Amygdala (tissue), 56 donors: ENCODE measurements at regions not wholly inside any gene's neighbourhood (a gene's known extent, or its start where the extent isn't known, plus 50 kb on each side); places are given as distances from the start of the nearest gene placed in this dataset.
"Not testable (repeated sequence)": the region's sequence is repeated elsewhere in the genome, so short reads cannot be mapped to it uniquely, and the experiment has no call there.

Source experiments
- DNase-seq, 56 donors: peaks; one replicate each; lab custom pipeline; 2025; lab: John Stamatoyannopoulos, UW

GRCh38 chr3:182420741-182421140, 372.6 kb upstream of the ATP11B start:
- DNase-seq: no peak

DNA sequence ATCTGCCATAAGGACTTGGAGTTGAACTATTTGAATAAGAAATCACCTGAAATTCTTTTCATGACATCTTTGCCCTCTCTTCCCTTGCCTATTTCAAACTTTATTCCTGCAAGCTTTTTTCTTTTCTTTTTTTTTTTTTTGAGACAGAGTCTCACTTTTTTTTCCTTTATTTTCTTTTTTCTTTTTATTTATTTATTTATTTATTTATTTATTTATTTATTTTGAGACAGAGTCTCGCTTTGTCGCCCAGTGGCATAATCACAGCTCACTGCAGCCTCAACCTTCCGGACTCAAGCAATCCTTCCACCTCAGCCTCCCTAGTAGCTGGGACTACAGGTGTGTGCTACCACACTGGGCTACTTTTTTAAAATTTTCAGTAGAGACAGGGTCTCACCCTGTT, 369.3 kb upstream of the ATP11B start:
- DNase-seq: no peak

DNA sequence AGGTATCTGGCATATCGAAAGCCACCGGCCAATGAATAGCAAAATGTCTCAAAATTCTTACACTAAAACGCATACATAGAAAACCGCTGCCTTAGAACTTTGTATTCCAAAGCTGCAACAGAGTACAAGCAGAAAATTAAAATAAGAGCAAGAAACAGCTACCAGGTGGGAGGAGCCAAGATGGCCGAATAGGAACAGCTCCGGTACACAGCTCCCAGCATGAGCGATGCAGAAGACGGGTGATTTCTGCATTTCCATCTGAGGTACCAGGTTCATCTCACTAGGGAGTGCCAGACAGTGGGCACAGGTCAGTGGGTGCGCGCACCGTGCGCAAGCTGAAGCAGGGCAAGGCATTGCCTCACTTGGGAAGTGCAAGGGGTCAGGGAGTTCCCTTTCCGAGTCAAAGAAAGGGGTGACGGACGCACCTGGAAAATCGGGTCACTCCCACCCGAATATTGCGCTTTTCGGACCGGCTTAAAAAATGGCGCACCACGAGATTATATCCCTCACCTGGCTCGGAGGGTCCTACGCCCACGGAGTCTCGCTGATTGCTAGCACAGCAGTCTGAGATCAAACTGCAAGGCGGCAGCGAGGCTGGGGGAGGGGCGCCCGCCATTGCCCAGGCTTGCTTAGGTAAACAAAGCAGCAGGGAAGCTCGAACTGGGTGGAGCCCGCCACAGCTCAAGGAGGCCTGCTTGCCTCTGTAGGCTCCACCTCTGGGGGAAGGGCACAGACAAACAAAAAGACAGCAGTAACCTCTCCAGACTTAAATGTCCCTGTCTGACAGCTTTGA, 367.2 kb upstream of the ATP11B start:
- not testable (repeated sequence) for DNase-seq

- not testable (repeated sequence) for DNase-seq
Measured at GRCh38 chr3:182431972-182432371, 361.3 kb upstream of the ATP11B start.

DNA sequence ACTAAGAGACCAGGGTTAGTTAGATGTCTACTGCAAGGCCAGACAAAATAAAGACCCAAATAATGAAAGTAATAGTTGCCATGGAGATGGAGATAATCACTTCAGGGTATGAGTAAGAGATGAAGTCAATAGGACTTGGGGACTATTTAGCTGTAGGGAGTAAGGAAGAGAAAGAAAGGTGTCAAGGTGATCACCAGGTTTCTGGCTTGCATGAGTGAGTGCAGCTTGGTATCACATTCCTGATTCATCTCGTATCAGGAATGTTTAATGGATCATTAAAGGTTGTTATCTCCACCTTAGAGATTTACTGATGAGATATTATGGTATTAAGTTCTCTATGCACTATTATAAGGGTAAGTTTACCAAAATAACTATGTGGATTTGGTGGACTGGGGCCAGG, 357.4 kb upstream of the ATP11B start:
- no peak for DNase-seq

DNA sequence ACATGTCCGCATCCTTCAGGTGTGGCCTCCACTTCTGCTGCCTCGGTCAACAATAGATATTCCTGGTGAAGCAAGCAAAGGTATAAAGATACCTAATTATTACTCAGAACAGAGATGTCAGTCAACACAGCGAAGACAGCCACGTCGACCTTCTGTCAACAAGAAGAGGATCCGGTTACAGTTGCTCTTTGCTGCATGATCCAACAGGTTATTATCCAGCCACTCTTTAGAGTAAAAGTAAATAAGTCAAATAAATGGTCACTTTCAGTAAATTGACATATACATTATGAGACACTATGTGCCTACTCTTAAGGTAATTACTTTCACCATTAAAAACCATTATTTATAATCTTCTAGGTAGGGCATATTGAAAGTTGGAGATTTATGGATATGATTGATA, 356.8 kb upstream of the ATP11B start:
- DNase-seq: no peak

DNA sequence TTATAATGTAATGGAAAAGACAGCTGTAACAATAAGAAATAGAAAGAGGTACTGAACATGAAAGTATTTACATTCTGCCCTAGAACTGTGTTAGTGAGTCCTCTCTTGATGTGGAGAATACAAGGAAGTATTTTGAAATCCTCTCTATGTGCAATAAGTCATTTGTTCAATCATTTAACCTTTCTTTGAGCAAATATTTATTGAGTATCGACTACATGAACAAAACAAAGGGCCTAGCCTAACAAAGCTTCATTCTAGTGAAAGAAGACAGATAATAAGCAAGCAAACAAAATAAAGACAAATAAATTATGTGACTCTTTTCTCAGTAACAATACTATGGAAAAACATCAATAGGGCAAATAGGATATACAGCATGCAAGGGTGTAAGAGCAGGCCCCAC, 354.9 kb upstream of the ATP11B start:
- no peak for DNase-seq

DNA sequence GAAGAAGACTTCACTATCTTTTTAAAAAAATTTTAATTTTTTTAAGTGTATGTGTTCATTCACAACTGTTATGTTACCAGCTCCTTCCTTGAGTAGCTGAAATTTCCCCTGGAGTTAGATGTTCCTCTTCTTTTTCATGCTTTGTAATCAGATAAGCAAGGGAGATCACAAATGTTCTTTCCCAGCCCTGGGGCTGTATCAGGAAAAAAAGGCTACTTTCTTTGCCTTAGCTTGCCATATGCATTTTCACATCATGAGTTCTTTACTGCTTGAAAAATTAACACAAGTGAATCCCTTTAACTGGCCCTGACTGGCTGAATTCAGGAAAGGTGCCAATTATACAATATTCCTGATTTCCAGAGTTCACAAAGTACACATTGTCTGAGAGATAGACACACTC, 353.2 kb upstream of the ATP11B start:
- no peak for DNase-seq

GRCh38 chr3:182445576-182445975, 347.7 kb upstream of the ATP11B start:
- no peak for DNase-seq

DNA sequence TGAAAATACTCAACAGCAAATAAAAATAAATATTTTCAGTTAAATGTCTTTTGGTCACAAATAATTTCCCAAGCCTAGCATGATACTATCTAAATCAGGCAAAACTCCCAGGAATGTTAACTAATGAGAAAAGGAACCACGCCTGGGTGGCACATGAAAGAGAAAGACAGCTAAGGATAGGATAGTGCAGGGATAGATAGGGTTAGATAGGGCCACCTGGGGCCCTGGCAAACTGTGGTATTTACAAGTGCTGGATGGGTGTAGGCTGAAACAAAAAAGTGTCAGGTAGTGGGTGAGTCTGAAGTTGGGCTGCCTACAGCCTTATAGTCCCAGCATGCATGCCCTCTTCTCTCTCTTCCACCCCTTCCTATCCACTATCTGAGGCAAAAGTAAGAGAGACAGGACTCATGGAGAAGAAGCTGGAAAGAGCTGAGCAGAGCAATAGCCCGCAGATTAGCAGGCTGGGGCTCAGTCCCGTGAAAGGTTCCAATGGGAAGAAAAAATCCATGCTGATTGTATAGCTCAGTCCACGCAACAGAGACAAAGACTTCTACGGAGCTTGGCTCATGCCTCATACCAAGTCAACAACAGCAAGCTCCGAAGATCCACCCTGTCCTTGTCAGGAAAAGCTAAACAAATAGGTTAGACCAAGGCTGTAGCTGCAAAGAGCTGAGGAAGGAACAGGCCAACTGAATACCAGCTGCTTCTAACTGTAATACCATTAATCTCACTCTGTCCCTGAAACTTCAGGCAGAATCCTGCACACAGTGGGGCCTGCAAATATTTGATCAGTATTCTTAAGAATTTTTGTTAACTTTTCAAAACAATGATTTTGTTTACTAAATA, 342.1 kb upstream of the ATP11B start:
- no peak for DNase-seq

DNA sequence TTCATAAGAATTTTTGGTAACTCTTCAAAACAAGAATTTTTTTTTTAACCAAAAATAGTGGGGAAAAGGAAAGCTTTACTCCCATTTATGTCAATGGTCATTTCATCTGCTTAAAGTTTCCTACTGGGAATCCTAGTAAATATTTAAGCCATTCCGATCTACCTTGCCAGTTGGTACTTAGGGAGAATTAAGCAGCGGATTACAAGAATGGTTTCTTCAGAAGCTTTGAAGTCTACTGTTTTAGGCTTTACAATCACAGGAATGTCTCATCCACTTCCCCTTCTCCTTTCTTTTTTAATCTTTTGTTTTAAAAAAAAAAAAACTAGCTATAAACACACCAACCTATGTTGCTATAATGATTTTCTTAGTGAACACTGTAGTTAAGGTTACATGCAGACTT, 341.4 kb upstream of the ATP11B start:
- no peak for DNase-seq

GRCh38 chr3:182455011-182455410, 338.3 kb upstream of the ATP11B start:
- no peak for DNase-seq

GRCh38 chr3:182460303-182460702, 333.0 kb upstream of the ATP11B start:
- no peak for DNase-seq

DNA sequence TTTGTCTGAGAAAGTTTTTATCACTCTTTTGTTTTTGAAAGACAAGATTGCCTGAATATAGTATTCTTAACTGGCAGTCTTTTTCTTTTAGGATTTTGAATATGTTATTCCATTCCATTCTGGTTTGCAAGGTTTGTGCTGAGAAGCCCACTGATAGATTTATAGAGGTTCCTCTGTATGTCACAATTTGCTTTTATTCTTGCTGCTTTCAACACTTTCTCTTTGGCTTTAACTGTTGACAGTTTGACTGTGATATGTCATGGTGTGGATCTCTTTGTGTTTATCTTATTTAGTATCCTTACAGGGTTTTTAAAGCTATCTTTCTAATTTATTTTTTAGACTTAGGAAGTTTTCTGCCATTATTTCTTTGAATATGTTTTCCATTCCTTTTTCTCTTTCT, 331.2 kb upstream of the ATP11B start:
- DNase-seq: no peak

GRCh38 chr3:182464513-182465145, 328.7 kb upstream of the ATP11B start:
- no peak for DNase-seq

DNA sequence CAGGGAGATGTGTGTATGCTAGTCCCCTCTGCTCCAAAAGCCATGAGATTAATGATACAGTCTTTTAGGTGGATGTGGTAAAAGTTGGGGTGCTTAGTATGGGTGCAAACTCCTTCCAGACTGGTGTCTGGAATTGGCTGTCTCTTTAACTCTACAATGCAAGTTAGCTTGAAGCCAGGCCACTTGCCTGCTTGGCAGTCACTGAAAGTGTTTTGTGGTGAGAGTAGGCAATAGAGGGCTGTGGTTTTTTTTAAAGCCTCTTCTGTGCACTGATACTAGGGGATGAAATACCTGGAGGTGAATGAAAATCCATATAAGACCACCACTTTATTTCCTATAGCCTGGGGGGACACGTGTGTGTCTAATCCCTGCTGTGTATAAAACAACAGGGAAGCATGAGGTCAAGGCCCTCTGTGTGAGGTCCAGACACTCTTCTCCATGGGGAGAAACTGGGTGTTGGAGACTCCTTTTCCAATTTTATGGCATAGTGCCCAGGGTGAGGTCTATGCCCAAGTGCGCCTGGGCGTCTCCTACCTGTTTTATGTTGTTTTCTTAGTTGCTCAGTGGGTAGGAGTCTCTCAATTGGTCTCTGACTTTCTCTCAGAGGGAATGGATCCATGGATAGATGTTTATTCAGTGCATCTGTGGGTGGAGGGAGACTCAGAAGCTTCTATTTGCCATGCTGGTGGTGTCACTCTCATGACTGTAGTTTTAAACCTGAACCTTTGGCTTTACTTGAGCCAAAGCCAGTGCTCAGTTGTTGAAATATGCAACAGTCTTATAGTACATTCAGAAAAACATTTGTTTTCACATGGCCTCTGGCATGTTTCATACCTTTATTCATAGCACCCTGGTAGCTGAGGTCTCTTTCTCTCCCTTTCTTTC, 327.8 kb upstream of the ATP11B start:
- no peak for DNase-seq

GRCh38 chr3:182469086-182469485, 324.2 kb upstream of the ATP11B start:
- DNase-seq: no peak

- no peak for DNase-seq
Measured at GRCh38 chr3:182470187-182470586, 323.1 kb upstream of the ATP11B start.

DNA sequence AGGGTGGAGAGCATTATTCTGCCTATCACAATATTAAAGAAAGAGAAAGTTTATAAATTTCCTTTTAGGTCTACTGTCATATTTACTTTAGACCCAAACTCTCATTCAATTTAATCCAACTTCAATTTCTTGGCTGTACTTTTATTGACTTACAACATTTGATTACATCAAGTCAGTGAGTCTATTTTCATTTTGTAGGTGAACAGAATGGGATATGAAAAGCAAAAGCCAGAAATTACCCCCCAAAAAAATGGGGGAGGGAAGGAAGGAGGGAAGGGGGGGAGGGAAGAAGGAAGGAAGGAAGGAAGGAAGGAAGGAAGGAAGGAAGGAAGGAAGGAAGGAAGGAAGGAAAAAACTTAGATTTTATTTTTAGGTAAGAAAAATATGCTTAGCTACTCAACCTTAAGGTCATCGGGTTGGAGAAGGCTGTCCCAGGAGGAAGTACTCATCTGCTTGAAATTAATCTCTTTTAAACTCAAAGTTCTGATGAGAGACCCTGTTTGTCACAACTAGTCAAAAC, 320.1 kb upstream of the ATP11B start:
- no peak for DNase-seq

GRCh38 chr3:182478369-182478768, 314.9 kb upstream of the ATP11B start:
- DNase-seq: no peak
